ENCODE measurements at regions not wholly inside any gene's neighbourhood (a gene's known extent, or its start where the extent isn't known, plus 50 kb on each side); places are given as distances from the start of the nearest gene placed in this dataset.

GRCh38 chr11:79699246-79699645 is 258.4 kb upstream of the TENM4 start:
- H3K27me3 ChIP-seq (ENCODE audit: control insufficient read depth in 3 of 3, insufficient read depth in 3 of 3, low read length in 2 of 3), result no peaks in the 10 kb centered on the region
- no peak for TF ChIP-seq CTCF (IDR thresholded peaks at IDR 0.05; ENCODE audit: control extremely low read depth, extremely low read depth)
- H3K36me3 ChIP-seq (ENCODE audit: control insufficient read depth in 4 of 4, insufficient read depth in 4 of 4, low read length in 4 of 4), result no peaks in the 10 kb centered on the region
- 86 to 97% methylated on average over 1 of the region's 1 CpG for WGBS, 2 donors
- ATAC-seq (ENCODE audit: insufficient read depth, low FRiP score) (no peak), DNase-seq (no peak)
- peaks cover 0 to 11% (median 3%) of the 10 kb centered on the region in 4 donors for H3K9me3 ChIP-seq (ENCODE audit: control insufficient read depth in 4 of 4, insufficient read depth in 3 of 4, low read length in 3 of 4)
- H3K4me1 ChIP-seq (ENCODE audit: control insufficient read depth in 5 of 5, insufficient read depth in 5 of 5, low read length in 5 of 5), result no peaks in the 10 kb centered on the region
- no peak overlapping the region for H3K27ac ChIP-seq (ENCODE audit: low read depth in 1 of 2, low read length in 1 of 2)
- H3K4me3 ChIP-seq, result no peak overlapping the region
- H3K9ac ChIP-seq (ENCODE audit: insufficient read depth in 1 of 2, low read length in 2 of 2), result no peak overlapping the region

- Histone ChIP-seq H3K9me3 (ENCODE audit: control insufficient read depth in 4 of 4, insufficient read depth in 3 of 4, low read length in 3 of 4) (peaks cover 0 to 11% (median 3%) of the 10 kb centered on the region in 4 donors), H3K9ac (ENCODE audit: insufficient read depth in 1 of 2, low read length in 2 of 2) (no peak overlapping the region), H3K36me3 (ENCODE audit: control insufficient read depth in 4 of 4, insufficient read depth in 4 of 4, low read length in 4 of 4) (no peaks in the 10 kb centered on the region), H3K4me3 (no peak overlapping the region), H3K27ac (ENCODE audit: low read depth in 1 of 2, low read length in 1 of 2) (no peak overlapping the region), H3K4me1 (ENCODE audit: control insufficient read depth in 5 of 5, insufficient read depth in 5 of 5, low read length in 5 of 5) (no peaks in the 10 kb centered on the region), H3K27me3 (ENCODE audit: control insufficient read depth in 3 of 3, insufficient read depth in 3 of 3, low read length in 2 of 3) (no peaks in the 10 kb centered on the region)
- TF ChIP-seq CTCF (IDR thresholded peaks at IDR 0.05; ENCODE audit: control extremely low read depth, extremely low read depth), result no peak
- ATAC-seq (ENCODE audit: insufficient read depth, low FRiP score) (no peak), DNase-seq (no peak)
- 60 to 69% methylated on average over 2 of the region's 2 CpGs for WGBS, 2 donors
Observed at GRCh38 chr11:79697905-79698304, 257.1 kb upstream of the TENM4 start.

GRCh38 chr11:79694368-79694767 is 253.5 kb upstream of the TENM4 start:
- DNase-seq (no peak), ATAC-seq (ENCODE audit: insufficient read depth, low FRiP score) (no peak)
- Histone ChIP-seq H3K4me1 (ENCODE audit: control insufficient read depth in 5 of 5, insufficient read depth in 5 of 5, low read length in 5 of 5) (no peaks in the 10 kb centered on the region), H3K27ac (ENCODE audit: low read depth in 1 of 2, low read length in 1 of 2) (no peak overlapping the region), H3K4me3 (no peak overlapping the region), H3K9ac (ENCODE audit: insufficient read depth in 1 of 2, low read length in 2 of 2) (no peak overlapping the region), H3K9me3 (ENCODE audit: control insufficient read depth in 4 of 4, insufficient read depth in 3 of 4, low read length in 3 of 4) (peaks cover 0 to 4% (median under 1%) of the 10 kb centered on the region in 4 donors), H3K36me3 (ENCODE audit: control insufficient read depth in 4 of 4, insufficient read depth in 4 of 4, low read length in 4 of 4) (no peaks in the 10 kb centered on the region), H3K27me3 (ENCODE audit: control insufficient read depth in 3 of 3, insufficient read depth in 3 of 3, low read length in 2 of 3) (no peaks in the 10 kb centered on the region)
- TF ChIP-seq CTCF (IDR thresholded peaks at IDR 0.05; ENCODE audit: control extremely low read depth, extremely low read depth), result no peak
- 85 to 94% methylated on average over 1 of the region's 1 CpG for WGBS, 2 donors

- WGBS, 2 donors, result 87% methylated on average over 2 of the region's 2 CpGs
- no peaks in the 10 kb centered on the region for H3K4me1 ChIP-seq (ENCODE audit: control insufficient read depth in 5 of 5, insufficient read depth in 5 of 5, low read length in 5 of 5)
- H3K4me3 ChIP-seq, result no peak overlapping the region
- no peak overlapping the region for H3K27ac ChIP-seq (ENCODE audit: low read depth in 1 of 2, low read length in 1 of 2)
- no peak for DNase-seq
- no peak overlapping the region for H3K9ac ChIP-seq (ENCODE audit: insufficient read depth in 1 of 2, low read length in 2 of 2)
- no peaks in the 10 kb centered on the region for H3K36me3 ChIP-seq (ENCODE audit: control insufficient read depth in 4 of 4, insufficient read depth in 4 of 4, low read length in 4 of 4)
- no peaks in the 10 kb centered on the region for H3K27me3 ChIP-seq (ENCODE audit: control insufficient read depth in 3 of 3, insufficient read depth in 3 of 3, low read length in 2 of 3)
- ATAC-seq (ENCODE audit: insufficient read depth, low FRiP score), result no peak
- peaks cover 0 to 4% (median 0%) of the 10 kb centered on the region in 4 donors for H3K9me3 ChIP-seq (ENCODE audit: control insufficient read depth in 4 of 4, insufficient read depth in 3 of 4, low read length in 3 of 4)
- no peak for TF ChIP-seq CTCF (IDR thresholded peaks at IDR 0.05; ENCODE audit: control extremely low read depth, extremely low read depth)
Observed at GRCh38 chr11:79691445-79691844, 250.6 kb upstream of the TENM4 start.

Measured in lung (tissue), 11 donors.